Tibial nerve (tissue), 4 donors: ENCODE measurements at regions not wholly inside any gene's neighbourhood (a gene's known extent, or its start where the extent isn't known, plus 50 kb on each side); places are given as distances from the start of the nearest gene placed in this dataset.
A peak's percentile ranks its signal among the peaks of the same experiment; 100 is the strongest.

Experiments
- DNase-seq, 2 donors: peaks; one replicate each; pipeline ENCODE4 v3.0.0-alpha.2; 2019; ENCODE audit warnings: low spot score in 2 of 2
- H3K27ac ChIP-seq, 4 donors: fragments of 200-600 bp; sonication (generic) in 3 of 4; one replicate each; pipeline ENCODE4 v1.5.1; 2017 to 2019; ENCODE audit warnings: mild to moderate bottlenecking in 1 of 4
- H3K27me3 ChIP-seq, 2 donors: fragments of 200-600 bp; sonication (generic) in 1 of 2; one replicate each; pipeline versions ENCODE4 v1.5.1 to v1.6.0; 2017 to 2019
- H3K36me3 ChIP-seq, 3 donors: fragments of 200-600 bp; sonication (generic); one replicate each; pipeline ENCODE4 v1.5.1; 2018 to 2019
- H3K4me1 ChIP-seq, 4 donors: fragments of 200-600 bp; sonication (generic) in 3 of 4; one replicate each; pipeline ENCODE4 v1.5.1; 2017 to 2019
- H3K4me3 ChIP-seq, 4 donors: fragments of 200-600 bp; sonication (generic) in 3 of 4; one replicate each; pipeline ENCODE4 v1.5.1; 2017 to 2019; ENCODE audit warnings: mild to moderate bottlenecking in 1 of 4, moderate library complexity in 1 of 4
- H3K9me3 ChIP-seq, 4 donors: fragments of 200-600 bp; sonication (generic) in 3 of 4; one replicate each; pipeline ENCODE4 v1.5.1; 2017 to 2019
- CTCF ChIP-seq, 5 experiments: fragments of 200-600 bp in 3 of 5; fragments of 450-650 bp in 2 of 5; sonication (generic) in 3 of 5; IDR thresholded peaks; one replicate each; pipeline ENCODE4 v1.5.1; 2016 to 2019; ENCODE audit warnings: antibody characterized with exemption in 5 of 5, mild to moderate bottlenecking in 3 of 5, moderate library complexity in 2 of 5
- EP300 ChIP-seq, 2 donors: sonication (generic); formaldehyde crosslinking; IDR thresholded peaks; one replicate each; pipeline ENCODE4 v1.6.1; 2017; ENCODE audit warnings: antibody characterized with exemption in 2 of 2, mild to moderate bottlenecking in 1 of 2
- POLR2A ChIP-seq, 2 donors: fragments of 450-650 bp; IDR thresholded peaks; one replicate each; pipeline ENCODE4 v1.6.1; 2017; ENCODE audit warnings: antibody characterized with exemption in 2 of 2, mild to moderate bottlenecking in 2 of 2, moderate library complexity in 2 of 2
- WGBS, 2 donors: methylation state at CpG; one replicate each; pipeline ENCODE4 v1.1.5; 2018; 5-methylcytosine and 5-hydroxymethylcytosine counted together

GRCh38 chr13:40404407-40404806, 262.0 kb downstream of the FOXO1 start:
- WGBS, 2 donors, result 94 to 95% methylated on average over 6 of the region's 6 CpGs
- Histone ChIP-seq H3K36me3 (no peaks in the 10 kb centered on the region), H3K27me3 (no peaks in the 10 kb centered on the region), H3K4me3 (no peak overlapping the region), H3K4me1 (peaks cover 0 to 62% (median 25%) of the 10 kb centered on the region in 4 donors), H3K27ac (peak overlapping the region in 2 of 4 donors; percentile 85 to 93), H3K9me3 (no peaks in the 10 kb centered on the region)
- no peak for DNase-seq
- no peak for TF ChIP-seq POLR2A (IDR thresholded peaks at IDR 0.05)
- no peak for TF ChIP-seq CTCF (IDR thresholded peaks at IDR 0.05)
- TF ChIP-seq EP300 (IDR thresholded peaks at IDR 0.05), result no peak

- Histone ChIP-seq H3K9me3 (no peaks in the 10 kb centered on the region), H3K4me3 (no peak overlapping the region), H3K27me3 (no peaks in the 10 kb centered on the region), H3K27ac (peak overlapping the region in 2 of 4 donors; percentile 85 to 93), H3K36me3 (no peaks in the 10 kb centered on the region), H3K4me1 (peaks cover 0 to 61% (median 26%) of the 10 kb centered on the region in 4 donors)
- no peak for DNase-seq
- WGBS, 2 donors, result 90 to 93% methylated on average over 4 of the region's 4 CpGs
- TF ChIP-seq POLR2A (IDR thresholded peaks at IDR 0.05) (no peak), CTCF (IDR thresholded peaks at IDR 0.05) (no peak), EP300 (IDR thresholded peaks at IDR 0.05) (no peak)
These were observed 261.3 kb downstream of the FOXO1 start for GRCh38 chr13:40404967-40405716.

GRCh38 chr13:40406405-40407120, 259.9 kb downstream of the FOXO1 start:
- DNase-seq, result no peak
- Histone ChIP-seq H3K36me3 (no peaks in the 10 kb centered on the region), H3K4me1 (peaks cover 0 to 50% (median 24%) of the 10 kb centered on the region in 4 donors), H3K9me3 (peaks cover 0 to 3% (median 0%) of the 10 kb centered on the region in 4 donors), H3K27ac (peak overlapping the region in 2 of 4 donors; percentile 85 to 93), H3K4me3 (no peak overlapping the region), H3K27me3 (no peaks in the 10 kb centered on the region)
- WGBS, 2 donors, result 71 to 72% methylated on average over 6 of the region's 6 CpGs
- TF ChIP-seq CTCF (IDR thresholded peaks at IDR 0.05), result no peak
- no peak for TF ChIP-seq POLR2A (IDR thresholded peaks at IDR 0.05)
- peak in 1 of 2 donors; percentile 36 for TF ChIP-seq EP300 (IDR thresholded peaks at IDR 0.05)

GRCh38 chr13:40407567-40407966, 258.9 kb downstream of the FOXO1 start:
- Histone ChIP-seq H3K4me1 (peaks cover 0 to 41% (median 16%) of the 10 kb centered on the region in 4 donors), H3K27ac (peak overlapping the region in 2 of 4 donors; percentile 85 to 93), H3K36me3 (no peaks in the 10 kb centered on the region), H3K27me3 (no peaks in the 10 kb centered on the region), H3K9me3 (peaks cover 0 to 3% (median 0%) of the 10 kb centered on the region in 4 donors), H3K4me3 (no peak overlapping the region)
- TF ChIP-seq CTCF (IDR thresholded peaks at IDR 0.05) (no peak), POLR2A (IDR thresholded peaks at IDR 0.05) (no peak), EP300 (IDR thresholded peaks at IDR 0.05) (no peak)
- WGBS, 2 donors, result 97 to 98% methylated on average over 3 of the region's 3 CpGs
- DNase-seq, result no peak

- Histone ChIP-seq H3K27me3 (no peaks in the 10 kb centered on the region), H3K36me3 (no peaks in the 10 kb centered on the region), H3K4me1 (peaks cover 0 to 33% (median 6%) of the 10 kb centered on the region in 4 donors), H3K9me3 (peaks cover 0 to 3% (median 0%) of the 10 kb centered on the region in 4 donors), H3K27ac (peak overlapping the region in 2 of 4 donors; percentile 85 to 91), H3K4me3 (no peak overlapping the region)
- 62 to 77% methylated on average over 5 of the region's 5 CpGs for WGBS, 2 donors
- no peak for DNase-seq
- no peak for TF ChIP-seq EP300 (IDR thresholded peaks at IDR 0.05)
- TF ChIP-seq CTCF (IDR thresholded peaks at IDR 0.05), result no peak
- TF ChIP-seq POLR2A (IDR thresholded peaks at IDR 0.05), result no peak
These were observed 257.8 kb downstream of the FOXO1 start for GRCh38 chr13:40408602-40409001.
